Caco-2 (cell line): ENCODE measurements at regions not wholly inside any gene's neighbourhood (a gene's known extent, or its start where the extent isn't known, plus 50 kb on each side); places are given as distances from the start of the nearest gene placed in this dataset.

Experiments used
- BruUV-seq: library from RNA; stranded (reverse); fragments of 400-500 nt; replicated peaks from 2 replicates; lab custom pipeline; 2021; lab: Mats Ljungman, UMichigan
- CTCF ChIA-PET: fragments of 300-600 bp; sonication (Branson Sonifier 250); formaldehyde crosslinking; loops from one replicate; lab custom pipeline; 2022; ENCODE audit warnings: antibody characterized with exemption; lab: Charles Lee
- POLR2A ChIA-PET: fragments of 300-600 bp; sonication (Branson Sonifier 250); formaldehyde crosslinking; loops from one replicate; lab custom pipeline; 2022; ENCODE audit warnings: antibody characterized with exemption; lab: Charles Lee
- DNase-seq, 2 experiments: peaks; one replicate each; pipeline versions ENCODE4 v3.0.0 to v3.0.0-alpha.2; 2020 to 2022
- H3K27me3 ChIP-seq: replicated peaks from 2 replicates; pipeline ENCODE4 v1.6.0; 2011; ENCODE audit warnings: low read length; ENCODE audit not compliant: control insufficient read depth, insufficient read depth
- H3K36me3 ChIP-seq: 2 replicates; pipeline ENCODE4 v1.5.1; 2011; ENCODE audit warnings: low read length; ENCODE audit not compliant: control insufficient read depth, insufficient read depth
- H3K4me1 ChIP-seq: fragments of 250-450 bp; sonication (Bioruptor Pico); 2 replicates; pipeline ENCODE4 v1.5.1; 2020; ENCODE audit warnings: mild to moderate bottlenecking
- H3K4me3 ChIP-seq: 2 replicates; pipeline ENCODE4 v1.5.1; 2011; ENCODE audit warnings: low read depth, mild to moderate bottlenecking, control low read depth, low read length
- H3K9me3 ChIP-seq: fragments of 250-450 bp; sonication (Bioruptor Pico); 2 replicates; pipeline ENCODE4 v1.5.1; 2020; ENCODE audit warnings: mild to moderate bottlenecking, moderate library complexity
- H3K27ac Mint-ChIP-seq: one replicate; pipeline ENCODE4 v1.8.0; 2022; ENCODE audit warnings: mixed read lengths; ENCODE audit not compliant: unreplicated experiment
- H3K27me3 Mint-ChIP-seq: one replicate; pipeline ENCODE4 v1.8.0; 2022; ENCODE audit warnings: mixed read lengths; ENCODE audit not compliant: insufficient read depth, unreplicated experiment
- H3K36me3 Mint-ChIP-seq: one replicate; pipeline ENCODE4 v1.8.0; 2022; ENCODE audit warnings: mild to moderate bottlenecking, mixed read lengths; ENCODE audit not compliant: insufficient read depth, unreplicated experiment
- H3K4me1 Mint-ChIP-seq: one replicate; pipeline ENCODE4 v1.8.0; 2022; ENCODE audit warnings: low read depth, mixed read lengths; ENCODE audit not compliant: unreplicated experiment
- H3K4me3 Mint-ChIP-seq: one replicate; pipeline ENCODE4 v1.8.0; 2022; ENCODE audit warnings: mild to moderate bottlenecking, moderate library complexity, mixed read lengths; ENCODE audit not compliant: unreplicated experiment
- H3K9me3 Mint-ChIP-seq: one replicate; pipeline ENCODE4 v1.8.0; 2022; ENCODE audit warnings: mixed read lengths; ENCODE audit not compliant: unreplicated experiment
- intact Hi-C: fragments of 100-400 bp; cut with micrococcal nuclease; formaldehyde crosslinking; loops from one replicate; pipeline ENCODE4 v1.10.0; 2022; ENCODE audit not compliant: unreplicated experiment
- TF ChIP-seq, protein P1 (sequence below), 2 experiments: fragments of 200-600 bp in 1 of 2; IDR thresholded peaks; 1 replicate in 1 of 2; 2 replicates in 1 of 2; pipeline versions ENCODE4 v1.5.1 to v1.8.0; 2011 to 2022; ENCODE audit warnings: antibody characterized with exemption in 1 of 2, control low read depth in 1 of 2, inconsistent platforms in 1 of 2, low read depth in 1 of 2, low read length in 1 of 2, mild to moderate bottlenecking in 1 of 2, moderate library complexity in 1 of 2; ENCODE audit not compliant: insufficient read depth in 1 of 2, severe bottlenecking in 1 of 2, unreplicated experiment in 1 of 2

DNA sequence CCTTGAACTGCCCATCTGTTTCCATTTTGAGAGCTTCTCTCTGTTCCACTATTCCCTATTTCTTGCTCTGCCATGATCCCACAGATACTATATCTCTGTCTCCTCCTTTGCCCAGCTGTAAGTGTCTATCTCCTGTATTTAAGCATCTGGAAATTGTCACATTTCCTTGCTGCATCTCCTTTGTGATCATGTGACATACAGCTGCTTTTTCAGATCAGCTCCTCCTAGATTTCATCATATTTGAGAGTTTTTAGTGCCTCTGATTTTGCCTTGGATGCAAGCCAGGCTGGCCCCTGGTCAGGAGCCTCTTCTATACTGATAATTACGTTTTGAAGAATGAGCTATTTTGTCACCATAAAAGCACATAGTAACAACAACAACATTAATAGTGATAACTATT, 131.7 kb upstream of the TNP1 start:
- Mint-ChIP-seq H3K4me3 (no peak overlapping the region), H3K27ac (no peak overlapping the region), H3K9me3 (no peaks in the 10 kb centered on the region), H3K27me3 (peaks cover 14% of the 10 kb centered on the region), H3K4me1 (no peaks in the 10 kb centered on the region), H3K36me3 (no peaks in the 10 kb centered on the region)
- H3K4me1 ChIP-seq, result no peaks in the 10 kb centered on the region
- ChIA-PET CTCF (no interaction called here), POLR2A (no interaction called here)
- no peaks in the 10 kb centered on the region for H3K9me3 ChIP-seq
- TF ChIP-seq, protein P1, sequence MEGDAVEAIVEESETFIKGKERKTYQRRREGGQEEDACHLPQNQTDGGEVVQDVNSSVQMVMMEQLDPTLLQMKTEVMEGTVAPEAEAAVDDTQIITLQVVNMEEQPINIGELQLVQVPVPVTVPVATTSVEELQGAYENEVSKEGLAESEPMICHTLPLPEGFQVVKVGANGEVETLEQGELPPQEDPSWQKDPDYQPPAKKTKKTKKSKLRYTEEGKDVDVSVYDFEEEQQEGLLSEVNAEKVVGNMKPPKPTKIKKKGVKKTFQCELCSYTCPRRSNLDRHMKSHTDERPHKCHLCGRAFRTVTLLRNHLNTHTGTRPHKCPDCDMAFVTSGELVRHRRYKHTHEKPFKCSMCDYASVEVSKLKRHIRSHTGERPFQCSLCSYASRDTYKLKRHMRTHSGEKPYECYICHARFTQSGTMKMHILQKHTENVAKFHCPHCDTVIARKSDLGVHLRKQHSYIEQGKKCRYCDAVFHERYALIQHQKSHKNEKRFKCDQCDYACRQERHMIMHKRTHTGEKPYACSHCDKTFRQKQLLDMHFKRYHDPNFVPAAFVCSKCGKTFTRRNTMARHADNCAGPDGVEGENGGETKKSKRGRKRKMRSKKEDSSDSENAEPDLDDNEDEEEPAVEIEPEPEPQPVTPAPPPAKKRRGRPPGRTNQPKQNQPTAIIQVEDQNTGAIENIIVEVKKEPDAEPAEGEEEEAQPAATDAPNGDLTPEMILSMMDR (IDR thresholded peaks at IDR 0.05; ENCODE audit: insufficient read depth in 1 of 2, low read depth in 1 of 2, low read length in 1 of 2, severe bottlenecking in 1 of 2, unreplicated experiment in 1 of 2), result no peak
- no peaks in the 10 kb centered on the region; the same call in 1 of the 2 replicates for H3K27me3 ChIP-seq
- intact Hi-C loops, result loop anchor here (10.0 kb wide), 1 partner anchor 523 kb away; no protein-coding TSS in a partner anchor
- no TSS peak for BruUV-seq
- no peaks in the 10 kb centered on the region for H3K36me3 ChIP-seq
- DNase-seq, result no peak
- no peak overlapping the region for H3K4me3 ChIP-seq

- CTCF ChIA-PET, result interaction anchor here (0.6 to 1.0 kb wide), 2 partner anchors 70 to 177 kb away, joined by 4 read pairs; no protein-coding TSS in a partner anchor
- intact Hi-C loops, result loop anchor here (10.0 kb wide), 1 partner anchor 525 kb away; no protein-coding TSS in a partner anchor
- H3K36me3 ChIP-seq, result no peaks in the 10 kb centered on the region
- no peaks in the 10 kb centered on the region for H3K9me3 Mint-ChIP-seq
- no peak overlapping the region for H3K4me3 Mint-ChIP-seq
- no peak for DNase-seq
- H3K9me3 ChIP-seq, result no peaks in the 10 kb centered on the region
- no TSS peak for BruUV-seq
- H3K27ac Mint-ChIP-seq, result no peak overlapping the region
- no peaks in the 10 kb centered on the region for H3K4me1 ChIP-seq
- no peak overlapping the region for H3K4me3 ChIP-seq
- no peaks in the 10 kb centered on the region for H3K36me3 Mint-ChIP-seq
- no peaks in the 10 kb centered on the region for H3K4me1 Mint-ChIP-seq
- TF ChIP-seq, protein P1 (IDR thresholded peaks at IDR 0.05; ENCODE audit: insufficient read depth in 1 of 2, low read depth in 1 of 2, low read length in 1 of 2, severe bottlenecking in 1 of 2, unreplicated experiment in 1 of 2), result peak in 1 of 2 experiments; percentile 33
- no peaks in the 10 kb centered on the region for H3K27me3 ChIP-seq
- H3K27me3 Mint-ChIP-seq, result peaks cover 16% of the 10 kb centered on the region
- POLR2A ChIA-PET, result no interaction called here
Observed at GRCh38 chr2:216989340-216990129, 129.7 kb upstream of the TNP1 start.

GRCh38 chr2:216987252-216987821, 127.5 kb upstream of the TNP1 start:
- TF ChIP-seq, protein P1 (IDR thresholded peaks at IDR 0.05; ENCODE audit: insufficient read depth in 1 of 2, low read depth in 1 of 2, low read length in 1 of 2, severe bottlenecking in 1 of 2, unreplicated experiment in 1 of 2), result no peak
- no peaks in the 10 kb centered on the region for H3K4me1 ChIP-seq
- BruUV-seq, result no TSS peak
- H3K9me3 Mint-ChIP-seq, result no peaks in the 10 kb centered on the region
- DNase-seq, result no peak
- no peak overlapping the region for H3K4me3 Mint-ChIP-seq
- no peaks in the 10 kb centered on the region for H3K36me3 ChIP-seq
- no peaks in the 10 kb centered on the region for H3K27me3 ChIP-seq
- ChIA-PET POLR2A (no interaction called here), CTCF (no interaction called here)
- no peaks in the 10 kb centered on the region for H3K4me1 Mint-ChIP-seq
- no peak overlapping the region for H3K27ac Mint-ChIP-seq
- peaks cover 19% of the 10 kb centered on the region for H3K27me3 Mint-ChIP-seq
- H3K9me3 ChIP-seq, result no peaks in the 10 kb centered on the region
- no peak overlapping the region for H3K4me3 ChIP-seq
- intact Hi-C loops, result no loop called here
- no peaks in the 10 kb centered on the region for H3K36me3 Mint-ChIP-seq
